K562 (cell line): ENCODE measurements at regions not wholly inside any gene's neighbourhood (a gene's known extent, or its start where the extent isn't known, plus 50 kb on each side); places are given as distances from the start of the nearest gene placed in this dataset.

Source experiments
- ATAC-seq: fragments of 200-7000 bp; cut with Tn5 transposase; 3 replicates; pipeline ENCODE4 v1.9.1; 2020; ENCODE audit warnings: moderate library complexity
- BruUV-seq: library from RNA; stranded (reverse); fragments of 400-500 nt; replicated peaks from 2 replicates; lab custom pipeline; 2021; lab: Mats Ljungman, UMichigan
- CTCF ChIA-PET: fragments of 300-600 bp; formaldehyde crosslinking; extraction: SDS; loops from one replicate; lab custom pipeline; 2021; ENCODE audit warnings: low intra/inter-chr PET ratio; lab: Yijun Ruan, JAX
- POLR2A ChIA-PET: fragments of 300-600, 350-650 bp; sonication (Branson Sonifier 250); formaldehyde crosslinking; extraction: SDS; loops from one replicate; lab custom pipeline; 2021; ENCODE audit warnings: antibody characterized with exemption, inconsistent platforms; lab: Yijun Ruan, JAX
- DNase-seq, 4 experiments: peaks; one replicate each; pipeline versions ENCODE4 v3.0.0 to v3.0.0-alpha.2; 2011 to 2018; ENCODE audit warnings: low spot score in 3 of 4, mixed read lengths in 3 of 4; ENCODE audit errors: extremely low read depth in 1 of 4
- FAIRE-seq: peaks from 2 replicates; lab custom pipeline; 2011; peaks lifted over from hg19 to GRCh38; lab: Jason Lieb, UNC
- H2AFZ ChIP-seq: 2 replicates; pipeline ENCODE4 v1.6.0; 2011; ENCODE audit warnings: low read depth, low read length, control low read depth, inconsistent platforms
- H3K27ac ChIP-seq: fragments of 200-600 bp; 3 replicates; pipeline ENCODE4 v1.8.0; 2011; ENCODE audit warnings: low read depth, mild to moderate bottlenecking, control low read depth, inconsistent platforms, low read length, moderate library complexity, mixed read lengths; ENCODE audit errors: extremely low read depth
- H3K27me3 ChIP-seq, 2 experiments: fragments of 300-600 bp in 1 of 2; 2 replicates in 1 of 2; 3 replicates in 1 of 2; pipeline versions ENCODE4 v1.6.0 to v1.8.0; 2011; ENCODE audit warnings: inconsistent platforms in 2 of 2, low read length in 2 of 2, mild to moderate bottlenecking in 1 of 2, mixed read lengths in 1 of 2, moderate library complexity in 1 of 2; ENCODE audit not compliant: control insufficient read depth in 2 of 2, insufficient read depth in 2 of 2
- H3K36me3 ChIP-seq: fragments of 300-600 bp; 3 replicates; pipeline ENCODE4 v1.8.0; 2011; ENCODE audit warnings: mild to moderate bottlenecking, low read length, inconsistent platforms; ENCODE audit not compliant: control insufficient read depth, insufficient read depth
- H3K4me1 ChIP-seq, 2 experiments: fragments of 200-600 bp in 1 of 2; replicated peaks in 1 of 2; 2 replicates in 1 of 2; 3 replicates in 1 of 2; pipeline versions ENCODE4 v1.5.1 to v1.8.0; 2011; ENCODE audit warnings: inconsistent platforms in 2 of 2, low read length in 2 of 2, mild to moderate bottlenecking in 1 of 2, mixed read lengths in 1 of 2, moderate library complexity in 1 of 2; ENCODE audit not compliant: control insufficient read depth in 2 of 2, insufficient read depth in 2 of 2
- H3K4me2 ChIP-seq: 2 replicates; pipeline ENCODE4 v1.6.1; 2011; ENCODE audit warnings: low read length, control low read depth, inconsistent platforms, mixed read lengths; ENCODE audit not compliant: insufficient read depth
- H3K4me3 ChIP-seq: fragments of 200-600 bp; sonication (generic), shearing (Covaris generic); 2 replicates; pipeline ENCODE4 v1.5.1; 2016; ENCODE audit warnings: control low read depth, inconsistent platforms
- H3K79me2 ChIP-seq: fragments of 200-600 bp; 3 replicates; pipeline ENCODE4 v1.8.0; 2011; ENCODE audit warnings: low read length, inconsistent platforms; ENCODE audit not compliant: control insufficient read depth, insufficient read depth
- H3K9ac ChIP-seq, 2 experiments: 2 replicates each; pipeline versions ENCODE4 v1.6.0 to v1.6.1; 2011; ENCODE audit warnings: low read depth in 2 of 2, low read length in 2 of 2, control low read depth in 1 of 2, inconsistent platforms in 1 of 2, mild to moderate bottlenecking in 1 of 2, mixed read lengths in 1 of 2; ENCODE audit not compliant: insufficient read depth in 1 of 2
- H3K9me1 ChIP-seq: one replicate; pipeline ENCODE4 v1.6.0; 2011; ENCODE audit warnings: inconsistent platforms, mild to moderate bottlenecking, low read length, moderate library complexity; ENCODE audit not compliant: control insufficient read depth, insufficient read depth
- H3K9me3 ChIP-seq: replicated peaks from 2 replicates; pipeline ENCODE4 v1.5.1; 2011; ENCODE audit warnings: low read depth, low read length, inconsistent platforms; ENCODE audit not compliant: control insufficient read depth, insufficient read depth
- H4K20me1 ChIP-seq: replicated peaks from 2 replicates; pipeline ENCODE4 v1.6.1; 2011; ENCODE audit warnings: low read length, inconsistent platforms, mixed read lengths; ENCODE audit not compliant: control insufficient read depth, insufficient read depth
- HDAC2 ChIP-seq: fragments of 450-650 bp; IDR thresholded peaks from 2 replicates; pipeline ENCODE4 v1.6.1; 2016; ENCODE audit warnings: mild to moderate bottlenecking
- HLTF ChIP-seq: fragments of 450-650 bp; IDR thresholded peaks from 2 replicates; pipeline ENCODE4 v1.6.1; 2016
- MAFG ChIP-seq: fragments of 450-650 bp; conservative IDR thresholded peaks from 2 replicates; pipeline ENCODE4 v1.6.1; 2016; ENCODE audit warnings: missing genetic modification characterization, missing compliant biosample characterization
- MCM7 ChIP-seq, 2 experiments: fragments of 450-650 bp; IDR thresholded peaks; 2 replicates each; pipeline ENCODE4 v1.6.1; 2016 to 2018
- NFXL1 ChIP-seq: fragments of 450-650 bp; formaldehyde crosslinking; IDR thresholded peaks from 2 replicates; pipeline ENCODE4 v1.4.0; 2021; ENCODE audit warnings: mild to moderate bottlenecking
- ZFPM2 ChIP-seq: fragments of 250-450 bp; sonication (Bioruptor Pico); IDR thresholded peaks from 2 replicates; pipeline ENCODE4 v1.5.1; 2022; ENCODE audit warnings: mild to moderate bottlenecking
- ZNF347 ChIP-seq: fragments of 450-650 bp; formaldehyde crosslinking; IDR thresholded peaks from 2 replicates; pipeline ENCODE4 v1.4.0; 2020; ENCODE audit warnings: low read depth, mild to moderate bottlenecking, moderate library complexity
- ZNF586 ChIP-seq: fragments of 450-650 bp; formaldehyde crosslinking; conservative IDR thresholded peaks from 2 replicates; pipeline ENCODE4 v1.4.0; 2020; ENCODE audit warnings: mild to moderate bottlenecking, moderate library complexity
- WGBS: fragments of 100-300 bp; shearing (Covaris generic); methylation state at CpG from one replicate; pipeline ENCODE4 v1.1.6; 2016; ENCODE audit warnings: low coverage, mixed read lengths; ENCODE audit not compliant: insufficient coverage; ENCODE audit errors: missing lambda C conversion rate; 5-methylcytosine and 5-hydroxymethylcytosine counted together
- in situ Hi-C: fragments of 300-500 bp; cut with MboI; formaldehyde crosslinking; loops from 4 replicates; pipeline ENCODE4 v1.15.0; 2018; ENCODE audit warnings: inconsistent platforms, mixed read lengths
- intact Hi-C: fragments of 100-400 bp; cut with micrococcal nuclease; formaldehyde crosslinking; loops from 2 replicates; pipeline ENCODE4 v1.14.2; 2022
- TF ChIP-seq, protein P1 (sequence below): sonication (generic); formaldehyde crosslinking; IDR thresholded peaks from 2 replicates; pipeline ENCODE4 v1.8.1; 2023; ENCODE audit warnings: mild to moderate bottlenecking, missing genetic modification reagents
- TF ChIP-seq, protein P2 (sequence below): sonication (generic); formaldehyde crosslinking; IDR thresholded peaks from 2 replicates; pipeline ENCODE4 v1.8.0; 2022; ENCODE audit warnings: mild to moderate bottlenecking, missing genetic modification reagents

- CTCF ChIA-PET, result no interaction called here
- Histone ChIP-seq H3K4me3 (no peak overlapping the region), H3K27ac (no peak overlapping the region), H3K9me3 (no peaks in the 10 kb centered on the region), H3K9ac (no peak overlapping the region), H3K4me1 (no peaks in the 10 kb centered on the region), H4K20me1 (no peaks in the 10 kb centered on the region), H3K9me1 (no peaks in the 10 kb centered on the region), H3K79me2 (no peaks in the 10 kb centered on the region), H3K36me3 (no peaks in the 10 kb centered on the region), H3K27me3 (no peaks in the 10 kb centered on the region), H2AFZ (no peak overlapping the region), H3K4me2 (no peak overlapping the region)
- in situ Hi-C loops (no loop called here), intact Hi-C loops (no loop called here)
- no peak for ATAC-seq
- POLR2A ChIA-PET, result no interaction called here
- no peak for TF ChIP-seq ZFPM2 (CRISPR knock-in tag)
- BruUV-seq, result no TSS peak
- 0% methylated on average over 5 of the region's 5 CpGs for WGBS
- no peak for FAIRE-seq
- DNase-seq, result no peak
These were observed 630.3 kb upstream of the NRXN1 start for GRCh38 chr2:51662187-51662586.

GRCh38 chr2:51657849-51658248 is 625.9 kb upstream of the NRXN1 start:
- FAIRE-seq (no peak), DNase-seq (no peak), ATAC-seq (no peak)
- H3K4me2 ChIP-seq, result no peak overlapping the region
- BruUV-seq, result no TSS peak
- H3K9me1 ChIP-seq, result no peaks in the 10 kb centered on the region
- no peak for TF ChIP-seq HDAC2
- TF ChIP-seq, protein P1, sequence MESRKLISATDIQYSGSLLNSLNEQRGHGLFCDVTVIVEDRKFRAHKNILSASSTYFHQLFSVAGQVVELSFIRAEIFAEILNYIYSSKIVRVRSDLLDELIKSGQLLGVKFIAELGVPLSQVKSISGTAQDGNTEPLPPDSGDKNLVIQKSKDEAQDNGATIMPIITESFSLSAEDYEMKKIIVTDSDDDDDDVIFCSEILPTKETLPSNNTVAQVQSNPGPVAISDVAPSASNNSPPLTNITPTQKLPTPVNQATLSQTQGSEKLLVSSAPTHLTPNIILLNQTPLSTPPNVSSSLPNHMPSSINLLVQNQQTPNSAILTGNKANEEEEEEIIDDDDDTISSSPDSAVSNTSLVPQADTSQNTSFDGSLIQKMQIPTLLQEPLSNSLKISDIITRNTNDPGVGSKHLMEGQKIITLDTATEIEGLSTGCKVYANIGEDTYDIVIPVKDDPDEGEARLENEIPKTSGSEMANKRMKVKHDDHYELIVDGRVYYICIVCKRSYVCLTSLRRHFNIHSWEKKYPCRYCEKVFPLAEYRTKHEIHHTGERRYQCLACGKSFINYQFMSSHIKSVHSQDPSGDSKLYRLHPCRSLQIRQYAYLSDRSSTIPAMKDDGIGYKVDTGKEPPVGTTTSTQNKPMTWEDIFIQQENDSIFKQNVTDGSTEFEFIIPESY (CRISPR knock-in tag), result no peak
- no peak for TF ChIP-seq NFXL1 (CRISPR knock-in tag)
- TF ChIP-seq HLTF, result no peak
- TF ChIP-seq, protein P2, sequence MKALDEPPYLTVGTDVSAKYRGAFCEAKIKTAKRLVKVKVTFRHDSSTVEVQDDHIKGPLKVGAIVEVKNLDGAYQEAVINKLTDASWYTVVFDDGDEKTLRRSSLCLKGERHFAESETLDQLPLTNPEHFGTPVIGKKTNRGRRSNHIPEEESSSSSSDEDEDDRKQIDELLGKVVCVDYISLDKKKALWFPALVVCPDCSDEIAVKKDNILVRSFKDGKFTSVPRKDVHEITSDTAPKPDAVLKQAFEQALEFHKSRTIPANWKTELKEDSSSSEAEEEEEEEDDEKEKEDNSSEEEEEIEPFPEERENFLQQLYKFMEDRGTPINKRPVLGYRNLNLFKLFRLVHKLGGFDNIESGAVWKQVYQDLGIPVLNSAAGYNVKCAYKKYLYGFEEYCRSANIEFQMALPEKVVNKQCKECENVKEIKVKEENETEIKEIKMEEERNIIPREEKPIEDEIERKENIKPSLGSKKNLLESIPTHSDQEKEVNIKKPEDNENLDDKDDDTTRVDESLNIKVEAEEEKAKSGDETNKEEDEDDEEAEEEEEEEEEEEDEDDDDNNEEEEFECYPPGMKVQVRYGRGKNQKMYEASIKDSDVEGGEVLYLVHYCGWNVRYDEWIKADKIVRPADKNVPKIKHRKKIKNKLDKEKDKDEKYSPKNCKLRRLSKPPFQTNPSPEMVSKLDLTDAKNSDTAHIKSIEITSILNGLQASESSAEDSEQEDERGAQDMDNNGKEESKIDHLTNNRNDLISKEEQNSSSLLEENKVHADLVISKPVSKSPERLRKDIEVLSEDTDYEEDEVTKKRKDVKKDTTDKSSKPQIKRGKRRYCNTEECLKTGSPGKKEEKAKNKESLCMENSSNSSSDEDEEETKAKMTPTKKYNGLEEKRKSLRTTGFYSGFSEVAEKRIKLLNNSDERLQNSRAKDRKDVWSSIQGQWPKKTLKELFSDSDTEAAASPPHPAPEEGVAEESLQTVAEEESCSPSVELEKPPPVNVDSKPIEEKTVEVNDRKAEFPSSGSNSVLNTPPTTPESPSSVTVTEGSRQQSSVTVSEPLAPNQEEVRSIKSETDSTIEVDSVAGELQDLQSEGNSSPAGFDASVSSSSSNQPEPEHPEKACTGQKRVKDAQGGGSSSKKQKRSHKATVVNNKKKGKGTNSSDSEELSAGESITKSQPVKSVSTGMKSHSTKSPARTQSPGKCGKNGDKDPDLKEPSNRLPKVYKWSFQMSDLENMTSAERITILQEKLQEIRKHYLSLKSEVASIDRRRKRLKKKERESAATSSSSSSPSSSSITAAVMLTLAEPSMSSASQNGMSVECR (CRISPR knock-in tag), result no peak
- TF ChIP-seq ZNF347 (CRISPR knock-in tag), result no peak
- no peak for TF ChIP-seq MAFG (tag)
- no peak for TF ChIP-seq MCM7 (IDR thresholded peaks at IDR 0.05)
- TF ChIP-seq ZNF586, result no peak
- ChIA-PET CTCF (no interaction called here), POLR2A (no interaction called here)
- H3K36me3 ChIP-seq, result no peaks in the 10 kb centered on the region
- H3K9me3 ChIP-seq, result no peaks in the 10 kb centered on the region
- H3K4me3 ChIP-seq, result no peak overlapping the region
- intact Hi-C loops (no loop called here), in situ Hi-C loops (no loop called here)
- no peaks in the 10 kb centered on the region for H4K20me1 ChIP-seq
- no peak overlapping the region for H3K9ac ChIP-seq
- no peak overlapping the region for H2AFZ ChIP-seq
- H3K4me1 ChIP-seq, result no peaks in the 10 kb centered on the region
- WGBS, result 0% methylated on average over 4 of the region's 4 CpGs
- H3K79me2 ChIP-seq, result no peaks in the 10 kb centered on the region
- no peaks in the 10 kb centered on the region for H3K27me3 ChIP-seq
- H3K27ac ChIP-seq, result no peak overlapping the region
